Neural progenitor cell (in vitro differentiated cells): ENCODE measurements at regions not wholly inside any gene's neighbourhood (a gene's known extent, or its start where the extent isn't known, plus 50 kb on each side); places are given as distances from the start of the nearest gene placed in this dataset.

Source experiments
- CTCF ChIP-seq: fragments of 200-600 bp; sonication (generic); IDR thresholded peaks from 2 replicates; pipeline ENCODE4 v1.5.1; 2017; ENCODE audit warnings: antibody characterized with exemption, mild to moderate bottlenecking
- EZH2 ChIP-seq: fragments of 200-600 bp; sonication (generic); IDR thresholded peaks from 2 replicates; pipeline ENCODE4 v1.6.1; 2017; ENCODE audit warnings: antibody characterized with exemption, mild to moderate bottlenecking, moderate library complexity

- TF ChIP-seq CTCF: no peak
- no peak for TF ChIP-seq EZH2
These were observed 231.9 kb upstream of the BCOR start for GRCh38 chrX:40329616-40330015.
